ENCODE measurements at regions not wholly inside any gene's neighbourhood (a gene's known extent, or its start where the extent isn't known, plus 50 kb on each side); places are given as distances from the start of the nearest gene placed in this dataset.

DNA sequence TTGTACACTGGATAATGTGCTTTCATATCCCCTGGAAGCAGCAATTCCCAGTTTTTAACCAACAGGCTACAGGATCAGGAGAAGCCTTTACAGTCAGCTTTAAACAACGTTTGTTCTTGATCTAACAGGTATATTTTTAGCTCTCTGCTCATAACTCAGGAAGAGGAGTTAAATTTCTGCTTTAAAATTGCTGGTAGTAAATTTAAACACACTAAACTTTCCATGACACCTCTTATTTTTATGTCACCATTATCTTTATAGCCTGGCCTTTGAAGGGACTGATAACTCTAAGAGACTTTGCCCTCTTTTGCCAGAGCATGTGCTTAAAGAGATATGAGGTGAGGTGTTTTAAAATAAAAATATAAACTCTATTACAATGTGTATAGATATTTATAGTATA is 119.6 kb upstream of the BRINP3 start:
- ATAC-seq (no peak), FAIRE-seq (no peak), DNase-seq (ENCODE audit: low spot score) (no peak)
- Histone ChIP-seq H3K4me2 (ENCODE audit: low read depth, low read length) (no peak overlapping the region), H3K27ac (ENCODE audit: extremely low read length, insufficient read depth, low read length) (no peak overlapping the region), H3K79me2 (ENCODE audit: insufficient read depth, low read length) (no peaks in the 10 kb centered on the region), H3K9me3 (ENCODE audit: low read length) (no peaks in the 10 kb centered on the region), H2AFZ (ENCODE audit: low read length) (no peak overlapping the region), H3K36me3 (replicated peaks in 1 of 2; ENCODE audit: control insufficient read depth in 1 of 2, insufficient read depth in 2 of 2, low read length in 2 of 2) (no peaks in the 10 kb centered on the region), H3K4me1 (ENCODE audit: insufficient read depth, low read length) (no peaks in the 10 kb centered on the region), H3K9ac (ENCODE audit: insufficient read depth, low read depth, low read length) (no peak overlapping the region), H4K20me1 (ENCODE audit: insufficient read depth, low read length) (no peaks in the 10 kb centered on the region), H3K27me3 (ENCODE audit: control insufficient read depth in 1 of 2, insufficient read depth in 2 of 2, low read length in 2 of 2) (no peaks in the 10 kb centered on the region), H3K4me3 (replicated peaks in 1 of 3; ENCODE audit: insufficient read depth in 1 of 3, low read depth in 2 of 3, low read length in 3 of 3) (no peak overlapping the region)
- intact Hi-C loops (cut with micrococcal nuclease; ENCODE audit: unreplicated experiment): no loop called here
- in situ Hi-C loops (cut with HindIII; ENCODE audit: extremely low pct_ligation_motif_present, low pct_unique_long_range_greater_than_20kb): no loop called here
- TF ChIP-seq RAD21 (CRISPR knock-in tag; IDR thresholded peaks at IDR 0.05): no peak
- WGBS (ENCODE audit: low lambda C conversion rate): 0% methylated on average over 1 of the region's 1 CpG
- BruUV-seq (replicated peaks): no TSS peak
- ChIA-PET CTCF (ENCODE audit: low intra/inter-chr PET ratio, low total read pairs) (no interaction called here), POLR2A (no interaction called here)

DNA sequence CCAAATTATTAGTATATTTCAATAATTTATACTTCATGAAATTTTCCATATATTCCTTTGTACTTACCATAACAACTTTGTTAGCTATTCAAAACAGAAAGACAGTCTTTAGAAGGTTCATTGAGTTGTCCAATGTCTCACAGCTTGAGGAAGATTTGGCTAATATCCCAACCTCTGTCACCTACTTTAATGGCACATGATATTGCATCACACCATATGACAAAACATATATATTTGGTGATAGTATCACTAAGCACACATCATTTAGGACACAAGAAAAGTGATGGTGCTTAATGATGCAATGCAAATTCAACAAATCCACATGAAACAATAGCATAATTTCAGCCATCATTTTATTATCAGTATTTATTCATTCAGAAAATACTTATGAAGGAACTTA is 122.0 kb upstream of the BRINP3 start:
- no peak overlapping the region for H3K4me3 ChIP-seq (replicated peaks in 1 of 3; ENCODE audit: insufficient read depth in 1 of 3, low read depth in 2 of 3, low read length in 3 of 3)
- H3K4me1 ChIP-seq (ENCODE audit: insufficient read depth, low read length): no peaks in the 10 kb centered on the region
- no peaks in the 10 kb centered on the region for H3K36me3 ChIP-seq (replicated peaks in 1 of 2; ENCODE audit: control insufficient read depth in 1 of 2, insufficient read depth in 2 of 2, low read length in 2 of 2)
- no peak overlapping the region for H3K4me2 ChIP-seq (ENCODE audit: low read depth, low read length)
- DNase-seq (ENCODE audit: low spot score) (no peak), ATAC-seq (no peak), FAIRE-seq (no peak)
- intact Hi-C loops (cut with micrococcal nuclease; ENCODE audit: unreplicated experiment): no loop called here
- H3K9ac ChIP-seq (ENCODE audit: insufficient read depth, low read depth, low read length): no peak overlapping the region
- no peaks in the 10 kb centered on the region for H3K79me2 ChIP-seq (ENCODE audit: insufficient read depth, low read length)
- peak overlapping the region; percentile 9 for H2AFZ ChIP-seq (ENCODE audit: low read length)
- in situ Hi-C loops (cut with HindIII; ENCODE audit: extremely low pct_ligation_motif_present, low pct_unique_long_range_greater_than_20kb): no loop called here
- TF ChIP-seq, protein P1, sequence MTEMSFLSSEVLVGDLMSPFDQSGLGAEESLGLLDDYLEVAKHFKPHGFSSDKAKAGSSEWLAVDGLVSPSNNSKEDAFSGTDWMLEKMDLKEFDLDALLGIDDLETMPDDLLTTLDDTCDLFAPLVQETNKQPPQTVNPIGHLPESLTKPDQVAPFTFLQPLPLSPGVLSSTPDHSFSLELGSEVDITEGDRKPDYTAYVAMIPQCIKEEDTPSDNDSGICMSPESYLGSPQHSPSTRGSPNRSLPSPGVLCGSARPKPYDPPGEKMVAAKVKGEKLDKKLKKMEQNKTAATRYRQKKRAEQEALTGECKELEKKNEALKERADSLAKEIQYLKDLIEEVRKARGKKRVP (CRISPR knock-in tag; IDR thresholded peaks at IDR 0.05): no peak
- TF ChIP-seq CEBPB (IDR thresholded peaks at IDR 0.05; ENCODE audit: borderline replicate concordance, low read depth, low read length) (peak; percentile 60), ZNF776 (CRISPR knock-in tag; IDR thresholded peaks at IDR 0.05) (no peak), ATF7 (IDR thresholded peaks at IDR 0.05) (peak; percentile 17; the same call in 1 of the 2 replicates), ATF7 (CRISPR knock-in tag; IDR thresholded peaks at IDR 0.05) (no peak), ZNF20 (CRISPR knock-in tag; IDR thresholded peaks at IDR 0.05) (no peak)
- no peak overlapping the region for H3K27ac ChIP-seq (ENCODE audit: extremely low read length, insufficient read depth, low read length)
- H3K9me3 ChIP-seq (ENCODE audit: low read length): no peaks in the 10 kb centered on the region
- POLR2A ChIA-PET: no interaction called here
- no peaks in the 10 kb centered on the region for H3K27me3 ChIP-seq (ENCODE audit: control insufficient read depth in 1 of 2, insufficient read depth in 2 of 2, low read length in 2 of 2)
- no TSS peak for BruUV-seq (replicated peaks)
- H4K20me1 ChIP-seq (ENCODE audit: insufficient read depth, low read length): no peaks in the 10 kb centered on the region
- CTCF ChIA-PET (ENCODE audit: low intra/inter-chr PET ratio, low total read pairs): no interaction called here

Measured in HepG2 (cell line).